ENCODE measurements at regions not wholly inside any gene's neighbourhood (a gene's known extent, or its start where the extent isn't known, plus 50 kb on each side); places are given as distances from the start of the nearest gene placed in this dataset.

- no peaks in the 10 kb centered on the region for H3K4me1 ChIP-seq (ENCODE audit: low read depth, poor library complexity, severe bottlenecking)
- no peak overlapping the region for H3K4me2 ChIP-seq
- no peak overlapping the region for H3K27ac ChIP-seq
- TF ChIP-seq CTCF (conservative IDR thresholded peaks at IDR 0.05; ENCODE audit: low read depth, low read length), result no peak
- no peaks in the 10 kb centered on the region for H3K36me3 ChIP-seq (ENCODE audit: insufficient read depth)
- H2AFZ ChIP-seq (ENCODE audit: low read depth), result no peak overlapping the region
- no peak overlapping the region for H3K9ac ChIP-seq
- H4K20me1 ChIP-seq (ENCODE audit: insufficient read depth), result no peaks in the 10 kb centered on the region
- H3K79me2 ChIP-seq (ENCODE audit: insufficient read depth, low read depth), result no peaks in the 10 kb centered on the region
- no peaks in the 10 kb centered on the region for H3K27me3 ChIP-seq (ENCODE audit: insufficient read depth, low read depth)
- H3K4me3 ChIP-seq (IDR thresholded peaks at IDR 0.05; ENCODE audit: insufficient read depth, low read depth, low read length), result no peak overlapping the region
These were observed 438.1 kb upstream of the CDH9 start for GRCh38 chr5:27476356-27476988.

GRCh38 chr5:27475063-27475462 is 436.7 kb upstream of the CDH9 start:
- Histone ChIP-seq H3K79me2 (ENCODE audit: insufficient read depth, low read depth) (no peaks in the 10 kb centered on the region), H4K20me1 (ENCODE audit: insufficient read depth) (no peaks in the 10 kb centered on the region), H3K27ac (no peak overlapping the region), H3K9ac (no peak overlapping the region), H3K4me2 (no peak overlapping the region), H3K4me1 (ENCODE audit: low read depth, poor library complexity, severe bottlenecking) (no peaks in the 10 kb centered on the region), H3K36me3 (ENCODE audit: insufficient read depth) (no peaks in the 10 kb centered on the region), H2AFZ (ENCODE audit: low read depth) (no peak overlapping the region), H3K27me3 (ENCODE audit: insufficient read depth, low read depth) (no peaks in the 10 kb centered on the region), H3K4me3 (IDR thresholded peaks at IDR 0.05; ENCODE audit: insufficient read depth, low read depth, low read length) (no peak overlapping the region)
- no peak for TF ChIP-seq CTCF (conservative IDR thresholded peaks at IDR 0.05; ENCODE audit: low read depth, low read length)

GRCh38 chr5:27474395-27474794 is 436.0 kb upstream of the CDH9 start:
- Histone ChIP-seq H3K27ac (no peak overlapping the region), H3K9ac (no peak overlapping the region), H4K20me1 (ENCODE audit: insufficient read depth) (no peaks in the 10 kb centered on the region), H3K4me3 (IDR thresholded peaks at IDR 0.05; ENCODE audit: insufficient read depth, low read depth, low read length) (no peak overlapping the region), H3K4me1 (ENCODE audit: low read depth, poor library complexity, severe bottlenecking) (peaks cover 5% of the 10 kb centered on the region), H3K4me2 (no peak overlapping the region), H3K36me3 (ENCODE audit: insufficient read depth) (no peaks in the 10 kb centered on the region), H3K27me3 (ENCODE audit: insufficient read depth, low read depth) (no peaks in the 10 kb centered on the region), H2AFZ (ENCODE audit: low read depth) (no peak overlapping the region), H3K79me2 (ENCODE audit: insufficient read depth, low read depth) (no peaks in the 10 kb centered on the region)
- TF ChIP-seq CTCF (conservative IDR thresholded peaks at IDR 0.05; ENCODE audit: low read depth, low read length), result no peak

- Histone ChIP-seq H3K4me3 (IDR thresholded peaks at IDR 0.05; ENCODE audit: insufficient read depth, low read depth, low read length) (no peak overlapping the region), H2AFZ (ENCODE audit: low read depth) (no peak overlapping the region), H3K9ac (no peak overlapping the region), H3K27me3 (ENCODE audit: insufficient read depth, low read depth) (no peaks in the 10 kb centered on the region), H4K20me1 (ENCODE audit: insufficient read depth) (no peaks in the 10 kb centered on the region), H3K4me1 (ENCODE audit: low read depth, poor library complexity, severe bottlenecking) (peaks cover 9% of the 10 kb centered on the region), H3K4me2 (no peak overlapping the region), H3K27ac (no peak overlapping the region), H3K36me3 (ENCODE audit: insufficient read depth) (no peaks in the 10 kb centered on the region), H3K79me2 (ENCODE audit: insufficient read depth, low read depth) (no peaks in the 10 kb centered on the region)
- no peak for TF ChIP-seq CTCF (conservative IDR thresholded peaks at IDR 0.05; ENCODE audit: low read depth, low read length)
These were observed 435.6 kb upstream of the CDH9 start for GRCh38 chr5:27474047-27474309.
